GM18511 (cell line): ENCODE measurements at regions not wholly inside any gene's neighbourhood (a gene's known extent, or its start where the extent isn't known, plus 50 kb on each side); places are given as distances from the start of the nearest gene placed in this dataset.

ENCODE experiments used
- ATAC-seq: cut with Tn5 transposase; IDR thresholded peaks from one replicate; pipeline ENCODE4 v1.9.1; 2021; ENCODE audit warnings: mild to moderate bottlenecking, moderate library complexity; ENCODE audit not compliant: unreplicated experiment

- ATAC-seq, result no peak
Measured at GRCh38 chr10:14396411-14397048, 65.8 kb upstream of the FRMD4A start.

- ATAC-seq, result no peak
Measured at GRCh38 chr10:14394179-14394578, 63.5 kb upstream of the FRMD4A start.

GRCh38 chr10:14391342-14391741 lies 60.6 kb upstream of the FRMD4A start:
- no peak for ATAC-seq

DNA sequence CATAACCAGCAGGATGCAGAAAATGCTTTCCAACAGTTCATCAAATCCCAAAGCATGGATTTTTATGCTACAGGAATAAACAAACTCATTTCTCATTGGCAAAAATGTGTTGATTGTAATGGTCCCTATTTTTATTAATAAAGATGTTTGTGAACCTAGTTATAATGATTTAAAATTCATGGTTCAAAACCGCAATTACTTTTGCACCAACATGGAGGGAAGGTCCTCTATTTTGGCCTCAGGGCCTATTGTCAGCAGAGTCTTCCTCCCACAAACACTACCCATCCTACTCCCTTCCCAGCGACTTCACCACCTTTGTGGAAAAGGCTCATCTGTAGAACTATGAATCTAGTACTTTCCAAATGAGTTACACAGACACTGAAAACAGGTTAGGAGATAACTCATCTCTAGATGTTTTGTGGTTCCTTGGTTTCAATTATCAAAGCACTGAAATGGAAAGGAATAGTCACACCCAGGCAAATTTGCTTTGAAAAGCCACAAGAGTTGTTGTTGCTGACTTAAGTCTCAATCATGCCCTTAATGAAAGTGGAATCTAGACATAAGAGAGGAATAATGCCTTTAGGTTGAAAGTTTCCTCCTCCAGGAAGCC lies 59.4 kb upstream of the FRMD4A start:
- ATAC-seq, result peak; percentile 89

DNA sequence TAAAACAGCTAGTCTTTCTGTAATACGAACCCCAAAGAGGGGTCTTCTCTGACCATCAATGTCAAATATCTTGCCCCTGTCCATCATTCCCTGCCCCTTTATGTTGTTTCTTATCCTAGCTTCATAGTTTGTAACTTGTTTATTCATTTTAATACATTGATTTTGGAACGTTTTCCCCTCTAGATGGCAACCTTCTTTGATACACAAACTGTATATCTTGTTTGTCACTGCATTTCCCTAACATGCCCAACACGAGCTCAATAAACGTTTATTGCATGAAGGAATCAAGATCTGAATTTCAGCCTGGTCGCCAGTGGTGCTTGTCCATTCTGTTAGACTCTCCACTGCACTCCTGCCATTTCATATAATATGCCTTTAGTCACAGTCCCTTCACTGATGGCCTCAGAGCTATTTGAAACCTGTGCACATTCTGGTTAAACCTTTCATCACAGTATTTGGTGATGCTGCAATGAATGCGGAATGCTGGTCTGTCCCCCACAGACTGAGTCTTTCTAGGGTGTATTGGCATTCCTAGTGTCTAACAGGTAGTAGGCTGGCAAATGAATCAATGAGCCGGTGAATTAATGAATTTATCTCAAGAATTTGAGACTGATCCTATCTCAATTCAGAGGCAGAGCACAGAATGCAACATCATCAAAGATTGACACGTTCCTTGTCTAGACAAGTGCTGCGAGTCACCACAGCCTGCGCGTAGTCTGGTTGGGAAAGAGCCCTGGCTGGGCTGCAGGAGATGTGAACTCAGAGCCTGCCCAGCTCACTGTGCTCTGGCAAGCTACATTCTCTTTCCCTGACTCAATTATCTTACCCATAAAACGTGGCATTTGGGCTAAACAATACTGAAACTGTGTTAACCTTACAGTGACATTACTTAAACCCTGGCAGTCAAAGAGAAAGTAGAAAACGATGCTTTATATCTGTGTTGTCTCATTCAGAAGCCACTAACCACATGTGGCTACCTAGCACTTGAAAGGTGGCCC lies 55.2 kb upstream of the FRMD4A start:
- no peak for ATAC-seq

DNA sequence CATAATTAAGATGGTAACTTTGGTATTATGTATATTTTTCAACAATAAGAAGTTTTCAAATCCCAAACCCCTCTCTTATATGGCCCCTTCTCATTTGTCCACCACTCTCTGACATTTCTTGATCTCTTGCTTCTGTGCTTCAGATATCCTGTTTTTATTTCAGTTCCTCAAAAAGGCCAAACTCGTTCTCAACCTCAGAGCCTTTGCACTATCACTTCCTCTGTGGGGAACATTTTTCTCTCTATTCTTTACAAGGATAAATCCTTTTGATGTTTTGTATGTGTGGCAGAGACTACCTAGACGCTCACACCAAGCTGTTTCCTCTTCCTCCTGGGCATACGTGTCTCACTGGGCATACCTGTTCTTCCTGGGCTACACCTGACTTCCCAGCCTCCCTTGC lies 54.2 kb upstream of the FRMD4A start:
- peak; percentile 37 for ATAC-seq

DNA sequence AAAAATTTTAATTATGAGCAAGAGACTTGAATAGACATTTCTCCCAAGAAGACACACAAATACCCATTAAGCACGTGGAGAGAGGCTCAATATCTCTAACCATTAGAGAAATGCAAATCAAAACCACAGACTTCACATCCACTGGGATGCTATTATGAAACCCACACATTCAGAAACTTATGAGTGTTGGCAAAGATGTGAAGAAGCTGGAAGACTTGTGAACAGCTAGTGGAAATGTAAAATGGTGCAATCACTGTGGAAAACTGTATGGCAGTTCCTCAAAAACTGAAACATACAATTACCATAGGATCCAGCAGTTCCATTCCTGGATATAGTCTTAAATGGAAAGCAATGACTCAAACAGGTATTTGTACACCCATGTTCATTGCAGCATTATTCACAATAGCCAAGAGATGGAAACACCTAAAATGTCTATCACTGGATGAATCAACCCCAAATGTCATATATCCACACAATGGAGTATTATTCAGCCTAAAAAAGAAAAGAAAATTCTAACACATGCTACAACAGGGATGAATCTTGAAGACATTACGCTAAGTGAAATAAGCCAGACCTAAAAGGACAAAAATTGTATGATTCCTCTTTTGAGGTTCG lies 53.5 kb upstream of the FRMD4A start:
- ATAC-seq, result no peak

- ATAC-seq, result no peak
Measured at GRCh38 chr10:14383266-14383665, 52.5 kb upstream of the FRMD4A start.

- no peak for ATAC-seq
Measured at GRCh38 chr10:14382531-14382930, 51.8 kb upstream of the FRMD4A start.

DNA sequence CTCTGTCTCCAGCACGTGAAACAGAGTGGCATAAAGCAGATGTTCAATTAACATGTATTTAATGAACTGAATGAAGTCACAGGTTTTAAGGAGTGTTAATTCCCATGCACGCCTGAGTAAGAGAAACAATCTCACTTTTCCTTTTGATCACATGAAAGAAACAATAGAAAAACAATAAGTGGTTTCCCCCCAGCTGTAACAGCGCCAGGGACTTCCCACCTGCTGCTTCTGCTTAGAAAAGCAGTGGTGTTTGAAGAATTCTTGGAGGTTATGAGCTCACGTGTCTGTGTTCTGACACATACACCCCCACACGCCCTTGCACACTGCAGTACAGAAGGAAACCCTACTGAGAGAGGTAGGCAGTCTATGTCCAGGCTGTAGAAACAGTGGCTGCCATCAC lies 51.3 kb upstream of the FRMD4A start:
- ATAC-seq, result peak; percentile 73

GRCh38 chr10:14381475-14381874 lies 50.8 kb upstream of the FRMD4A start:
- no peak for ATAC-seq

- ATAC-seq, result no peak
Measured at GRCh38 chr10:14380746-14381145, 50.0 kb upstream of the FRMD4A start.
